ENCODE measurements at regions not wholly inside any gene's neighbourhood (a gene's known extent, or its start where the extent isn't known, plus 50 kb on each side); places are given as distances from the start of the nearest gene placed in this dataset.

- Histone ChIP-seq H3K36me3 (ENCODE audit: control insufficient read depth, insufficient read depth, low read length) (no peaks in the 10 kb centered on the region), H2AFZ (ENCODE audit: low read depth, low read length) (no peak overlapping the region), H3K27ac (ENCODE audit: extremely low read depth, low read depth, low read length) (no peak overlapping the region), H3K4me3 (no peak overlapping the region), H3K79me2 (ENCODE audit: control insufficient read depth, insufficient read depth, low read length) (no peaks in the 10 kb centered on the region), H3K4me1 (replicated peaks in 1 of 2; ENCODE audit: control insufficient read depth in 2 of 2, insufficient read depth in 2 of 2, low read length in 2 of 2) (no peaks in the 10 kb centered on the region), H3K9me1 (ENCODE audit: control insufficient read depth, insufficient read depth, low read length) (no peaks in the 10 kb centered on the region), H3K4me2 (ENCODE audit: insufficient read depth, low read length) (no peak overlapping the region), H3K27me3 (ENCODE audit: control insufficient read depth in 2 of 2, insufficient read depth in 2 of 2, low read length in 2 of 2) (peaks cover 0 to 4% of the 10 kb centered on the region in 2 experiments; a peak in 1 of 5 replicates), H3K9me3 (replicated peaks; ENCODE audit: control insufficient read depth, insufficient read depth, low read depth, low read length) (no peaks in the 10 kb centered on the region), H4K20me1 (replicated peaks; ENCODE audit: control insufficient read depth, insufficient read depth, low read length) (no peaks in the 10 kb centered on the region), H3K9ac (ENCODE audit: insufficient read depth in 1 of 2, low read depth in 2 of 2, low read length in 2 of 2) (no peak overlapping the region)
- ATAC-seq = no peak
- no peak for FAIRE-seq
- no peak for DNase-seq (ENCODE audit: extremely low read depth in 1 of 4, low spot score in 3 of 4)
- ChIA-PET POLR2A (no interaction called here), CTCF (ENCODE audit: low intra/inter-chr PET ratio) (no interaction called here)
- intact Hi-C loops (cut with micrococcal nuclease) = no loop called here
- no TSS peak for BruUV-seq (replicated peaks)
- TF ChIP-seq CBX8 (IDR thresholded peaks at IDR 0.05; ENCODE audit: borderline replicate concordance, extremely low read depth, low read depth, low read length, poor library complexity, severe bottlenecking) (no peak), CBFA2T2 (conservative IDR thresholded peaks at IDR 0.05) (no peak), PRMT5 (CRISPR knock-in tag; IDR thresholded peaks at IDR 0.05) (no peak), ESRRB (CRISPR knock-in tag; IDR thresholded peaks at IDR 0.05; ENCODE audit: borderline replicate concordance) (no peak), MEF2D (tag; conservative IDR thresholded peaks at IDR 0.05; ENCODE audit: low read depth) (no peak), FOXJ3 (CRISPR knock-in tag; IDR thresholded peaks at IDR 0.05) (no peak)
- WGBS (ENCODE audit: insufficient coverage, low coverage, missing lambda C conversion rate) = 0% methylated on average over 5 of the region's 5 CpGs
- in situ Hi-C loops (cut with MboI) = no loop called here
Observed at GRCh38 chr2:128874608-128875007, 555.9 kb upstream of the HS6ST1 start.
